ENCODE measurements at regions not wholly inside any gene's neighbourhood (a gene's known extent, or its start where the extent isn't known, plus 50 kb on each side); places are given as distances from the start of the nearest gene placed in this dataset.

- no peak for DNase-seq (ENCODE audit: low spot score)
- H2AFZ ChIP-seq: no peak overlapping the region
- no peaks in the 10 kb centered on the region for H3K36me3 ChIP-seq (ENCODE audit: insufficient read depth)
- Mint-ChIP-seq H3K27me3 (ENCODE audit: insufficient read depth, low read depth, poor library complexity) (peaks cover 2% of the 10 kb centered on the region), H3K4me1 (peaks cover 22% of the 10 kb centered on the region), H3K27ac (no peak overlapping the region; the same call in 1 of the 2 replicates), H3K9me3 (no peaks in the 10 kb centered on the region), H3K36me3 (ENCODE audit: low read depth) (no peaks in the 10 kb centered on the region), H3K4me3 (no peak overlapping the region)
- no peaks in the 10 kb centered on the region for H3K9me2 ChIP-seq (ENCODE audit: insufficient read depth)
- peaks cover 12% of the 10 kb centered on the region for H3K4me1 ChIP-seq (ENCODE audit: insufficient read depth)
- H4K20me1 ChIP-seq (replicated peaks; ENCODE audit: insufficient read depth): no peaks in the 10 kb centered on the region
- no peak overlapping the region for H3K4me3 ChIP-seq
- H3K4me2 ChIP-seq: no peak overlapping the region
- H3F3A ChIP-seq (replicated peaks; ENCODE audit: low read depth): no peaks in the 10 kb centered on the region
- no peak for ATAC-seq
- H3K79me2 ChIP-seq (replicated peaks; ENCODE audit: insufficient read depth): no peaks in the 10 kb centered on the region
- H3K27me3 ChIP-seq (ENCODE audit: insufficient read depth): no peaks in the 10 kb centered on the region
- TF ChIP-seq EZH2phosphoT487 (IDR thresholded peaks at IDR 0.05; ENCODE audit: unreplicated experiment) (no peak), STAT1 (IDR thresholded peaks at IDR 0.05; ENCODE audit: unreplicated experiment) (no peak), REST (IDR thresholded peaks at IDR 0.05; ENCODE audit: unreplicated experiment) (no peak)
- H3K27ac ChIP-seq (ENCODE audit: low read depth): no peak overlapping the region
Measured at GRCh38 chr7:120028636-120029035, 244.3 kb upstream of the KCND2 start.

- H3K4me1 Mint-ChIP-seq: peaks cover 25% of the 10 kb centered on the region
- H3K36me3 Mint-ChIP-seq (ENCODE audit: low read depth): no peaks in the 10 kb centered on the region
- DNase-seq (ENCODE audit: low spot score): no peak
- Histone ChIP-seq H3F3A (replicated peaks; ENCODE audit: low read depth) (no peaks in the 10 kb centered on the region), H3K4me1 (ENCODE audit: insufficient read depth) (peaks cover 15% of the 10 kb centered on the region), H3K27ac (ENCODE audit: low read depth) (no peak overlapping the region), H3K79me2 (replicated peaks; ENCODE audit: insufficient read depth) (no peaks in the 10 kb centered on the region), H3K4me2 (no peak overlapping the region), H2AFZ (no peak overlapping the region), H3K9me2 (ENCODE audit: insufficient read depth) (no peaks in the 10 kb centered on the region), H4K20me1 (replicated peaks; ENCODE audit: insufficient read depth) (no peaks in the 10 kb centered on the region), H3K36me3 (ENCODE audit: insufficient read depth) (no peaks in the 10 kb centered on the region), H3K27me3 (ENCODE audit: insufficient read depth) (no peaks in the 10 kb centered on the region), H3K4me3 (no peak overlapping the region)
- no peak overlapping the region for H3K27ac Mint-ChIP-seq
- no peak overlapping the region for H3K4me3 Mint-ChIP-seq
- H3K27me3 Mint-ChIP-seq (ENCODE audit: insufficient read depth, low read depth, poor library complexity): peaks cover 2% of the 10 kb centered on the region
- no peak for ATAC-seq
- no peak for TF ChIP-seq POLR2AphosphoS5 (IDR thresholded peaks at IDR 0.05; ENCODE audit: low read depth)
- TF ChIP-seq EZH2phosphoT487 (IDR thresholded peaks at IDR 0.05; ENCODE audit: unreplicated experiment): no peak
- no peak for TF ChIP-seq STAT1 (IDR thresholded peaks at IDR 0.05; ENCODE audit: unreplicated experiment)
- no peak for TF ChIP-seq ZNF331 (CRISPR knock-in tag; IDR thresholded peaks at IDR 0.05; ENCODE audit: low read depth)
- no peak for TF ChIP-seq REST (IDR thresholded peaks at IDR 0.05; ENCODE audit: unreplicated experiment)
- H3K9me3 Mint-ChIP-seq: no peaks in the 10 kb centered on the region
Measured at GRCh38 chr7:120030876-120031275, 242.1 kb upstream of the KCND2 start.

Data from GM23338 (cell line).